Gastrocnemius medialis (tissue), 4 donors: ENCODE measurements at regions not wholly inside any gene's neighbourhood (a gene's known extent, or its start where the extent isn't known, plus 50 kb on each side); places are given as distances from the start of the nearest gene placed in this dataset.

Source experiments
- CTCF ChIP-seq, 5 experiments: fragments of 450-650 bp in 3 of 5; fragments of 200-600 bp in 2 of 5; sonication (generic) in 2 of 5; IDR thresholded peaks in 4 of 5; conservative IDR thresholded peaks in 1 of 5; 1 replicate in 4 of 5; 2 replicates in 1 of 5; pipeline ENCODE4 v1.5.1; 2016 to 2019; ENCODE audit warnings: antibody characterized with exemption in 5 of 5, mild to moderate bottlenecking in 3 of 5, moderate library complexity in 3 of 5
- POLR2A ChIP-seq, 2 donors: fragments of 450-650 bp; IDR thresholded peaks; one replicate each; pipeline ENCODE4 v1.6.1; 2017; ENCODE audit warnings: antibody characterized with exemption in 2 of 2, mild to moderate bottlenecking in 2 of 2, moderate library complexity in 2 of 2

- TF ChIP-seq CTCF (IDR thresholded peaks at IDR 0.05 in 4 of 5, conservative IDR thresholded peaks at IDR 0.05 in 1 of 5) (no peak), POLR2A (IDR thresholded peaks at IDR 0.05) (no peak)
Observed at GRCh38 chr4:138573246-138573645, 331.1 kb upstream of the SLC7A11 start.
